SK-N-SH treated with all-trans-retinoic acid at 6 μM for 48 hours (cell line): ENCODE measurements at regions not wholly inside any gene's neighbourhood (a gene's known extent, or its start where the extent isn't known, plus 50 kb on each side); places are given as distances from the start of the nearest gene placed in this dataset.
A peak's percentile ranks its signal among the peaks of the same experiment; 100 is the strongest.
"Not testable (repeated sequence)": the region's sequence is repeated elsewhere in the genome, so short reads cannot be mapped to it uniquely, and the experiment has no call there.

Source experiments
- ATAC-seq: fragments of 200-7000 bp; cut with Tn5 transposase; 3 replicates; pipeline ENCODE4 v1.9.1; 2020; ENCODE audit warnings: mild to moderate bottlenecking, moderate library complexity
- BACH2 ChIP-seq: fragments of 250-450 bp; sonication (Bioruptor Pico); IDR thresholded peaks from 2 replicates; pipeline ENCODE4 v1.9.0; 2021; ENCODE audit warnings: mild to moderate bottlenecking, borderline replicate concordance
- CREB5 ChIP-seq: fragments of 250-450 bp; sonication (Bioruptor Pico); IDR thresholded peaks from 2 replicates; pipeline ENCODE4 v1.5.1; 2020; ENCODE audit warnings: low read depth, mild to moderate bottlenecking, moderate library complexity
- ESRRG ChIP-seq: fragments of 250-450 bp; sonication (Bioruptor Pico); IDR thresholded peaks from 2 replicates; pipeline ENCODE4 v1.6.1; 2021; ENCODE audit warnings: mild to moderate bottlenecking
- GLIS3 ChIP-seq: fragments of 250-450 bp; sonication (Bioruptor Pico); IDR thresholded peaks from 2 replicates; pipeline ENCODE4 v1.5.0; 2020; ENCODE audit warnings: mild to moderate bottlenecking, moderate library complexity
- ISL1 ChIP-seq: fragments of 250-450 bp; sonication (Bioruptor Pico); IDR thresholded peaks from 2 replicates; pipeline ENCODE4 v2.1.2; 2022; ENCODE audit warnings: mild to moderate bottlenecking, moderate library complexity
- OSR1 ChIP-seq: fragments of 250-450 bp; sonication (Bioruptor Pico); IDR thresholded peaks from 2 replicates; pipeline ENCODE4 v1.8.0; 2022; ENCODE audit warnings: moderate library complexity, mild to moderate bottlenecking, inconsistent platforms
- PATZ1 ChIP-seq: fragments of 250-450 bp; sonication (Bioruptor Pico); IDR thresholded peaks from 2 replicates; pipeline ENCODE4 v1.8.0; 2020; ENCODE audit warnings: mild to moderate bottlenecking, moderate library complexity, borderline replicate concordance
- RARB ChIP-seq: fragments of 250-450 bp; sonication (Bioruptor Pico); IDR thresholded peaks from 2 replicates; pipeline ENCODE4 v1.8.0; 2021; ENCODE audit warnings: mild to moderate bottlenecking, moderate library complexity
- TCF4 ChIP-seq: fragments of 250-450 bp; sonication (Bioruptor Pico); IDR thresholded peaks from 2 replicates; pipeline ENCODE4 v1.8.0; 2021; ENCODE audit warnings: mild to moderate bottlenecking, moderate library complexity, borderline replicate concordance
- TOX ChIP-seq: fragments of 250-450 bp; sonication (Bioruptor Pico); IDR thresholded peaks from 2 replicates; pipeline ENCODE4 v1.8.0; 2021; ENCODE audit warnings: mild to moderate bottlenecking, moderate library complexity, borderline replicate concordance
- ZC3H10 ChIP-seq: fragments of 250-450 bp; sonication (Bioruptor Pico); IDR thresholded peaks from 2 replicates; pipeline ENCODE4 v1.5.1; 2021; ENCODE audit warnings: mild to moderate bottlenecking, moderate library complexity
- ZFP3 ChIP-seq: fragments of 250-450 bp; sonication (Bioruptor Pico); IDR thresholded peaks from 2 replicates; pipeline ENCODE4 v1.5.0; 2020; ENCODE audit warnings: mild to moderate bottlenecking, moderate library complexity
- ZFP30 ChIP-seq: fragments of 450-650 bp; formaldehyde crosslinking; IDR thresholded peaks from 2 replicates; pipeline ENCODE4 v1.5.0; 2022; ENCODE audit warnings: mild to moderate bottlenecking, moderate library complexity
- ZNF565 ChIP-seq: fragments of 450-650 bp; formaldehyde crosslinking; conservative IDR thresholded peaks from 2 replicates; pipeline ENCODE4 v1.5.0; 2020; ENCODE audit warnings: low read depth, mild to moderate bottlenecking, moderate library complexity
- ZNF70 ChIP-seq: fragments of 450-650 bp; formaldehyde crosslinking; IDR thresholded peaks from 2 replicates; pipeline ENCODE4 v1.5.0; 2020; ENCODE audit warnings: mild to moderate bottlenecking, moderate library complexity
- TF ChIP-seq, protein P1 (sequence below): fragments of 250-450 bp; sonication (Bioruptor Pico); IDR thresholded peaks from 2 replicates; pipeline ENCODE4 v1.5.0; 2020; ENCODE audit warnings: mild to moderate bottlenecking, moderate library complexity
- TF ChIP-seq, protein P2 (sequence below): fragments of 250-450 bp; sonication (Bioruptor Pico); IDR thresholded peaks from 2 replicates; pipeline ENCODE4 v1.5.1; 2021; ENCODE audit warnings: mild to moderate bottlenecking, moderate library complexity

DNA sequence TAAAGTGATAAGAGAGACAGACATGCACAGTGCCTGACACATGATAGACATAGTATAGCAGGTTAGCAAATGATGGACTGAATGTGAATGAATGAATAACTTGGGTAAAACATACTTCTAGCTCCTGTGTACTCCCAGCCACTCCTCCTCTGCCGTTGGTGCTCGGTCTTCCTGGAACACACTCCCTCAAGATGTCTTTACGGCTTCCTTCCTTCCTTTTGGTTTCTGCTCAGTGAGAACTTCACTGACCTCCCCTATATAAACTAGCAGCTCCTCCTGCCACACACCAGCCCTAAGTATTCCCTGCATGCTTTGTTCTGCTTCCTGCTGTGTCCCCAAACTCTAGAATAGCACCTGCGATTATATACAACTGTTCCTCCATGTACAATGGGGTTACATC lies 50.2 kb downstream of the RAD54L2 start:
- TF ChIP-seq, protein P1, sequence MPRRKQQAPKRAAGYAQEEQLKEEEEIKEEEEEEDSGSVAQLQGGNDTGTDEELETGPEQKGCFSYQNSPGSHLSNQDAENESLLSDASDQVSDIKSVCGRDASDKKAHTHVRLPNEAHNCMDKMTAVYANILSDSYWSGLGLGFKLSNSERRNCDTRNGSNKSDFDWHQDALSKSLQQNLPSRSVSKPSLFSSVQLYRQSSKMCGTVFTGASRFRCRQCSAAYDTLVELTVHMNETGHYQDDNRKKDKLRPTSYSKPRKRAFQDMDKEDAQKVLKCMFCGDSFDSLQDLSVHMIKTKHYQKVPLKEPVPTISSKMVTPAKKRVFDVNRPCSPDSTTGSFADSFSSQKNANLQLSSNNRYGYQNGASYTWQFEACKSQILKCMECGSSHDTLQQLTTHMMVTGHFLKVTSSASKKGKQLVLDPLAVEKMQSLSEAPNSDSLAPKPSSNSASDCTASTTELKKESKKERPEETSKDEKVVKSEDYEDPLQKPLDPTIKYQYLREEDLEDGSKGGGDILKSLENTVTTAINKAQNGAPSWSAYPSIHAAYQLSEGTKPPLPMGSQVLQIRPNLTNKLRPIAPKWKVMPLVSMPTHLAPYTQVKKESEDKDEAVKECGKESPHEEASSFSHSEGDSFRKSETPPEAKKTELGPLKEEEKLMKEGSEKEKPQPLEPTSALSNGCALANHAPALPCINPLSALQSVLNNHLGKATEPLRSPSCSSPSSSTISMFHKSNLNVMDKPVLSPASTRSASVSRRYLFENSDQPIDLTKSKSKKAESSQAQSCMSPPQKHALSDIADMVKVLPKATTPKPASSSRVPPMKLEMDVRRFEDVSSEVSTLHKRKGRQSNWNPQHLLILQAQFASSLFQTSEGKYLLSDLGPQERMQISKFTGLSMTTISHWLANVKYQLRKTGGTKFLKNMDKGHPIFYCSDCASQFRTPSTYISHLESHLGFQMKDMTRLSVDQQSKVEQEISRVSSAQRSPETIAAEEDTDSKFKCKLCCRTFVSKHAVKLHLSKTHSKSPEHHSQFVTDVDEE (CRISPR knock-in tag), result no peak
- TF ChIP-seq CREB5 (no peak), ZNF70 (CRISPR knock-in tag) (no peak), BACH2 (CRISPR knock-in tag) (no peak), ZFP3 (CRISPR knock-in tag) (no peak), ESRRG (no peak)
- TF ChIP-seq, protein P2, sequence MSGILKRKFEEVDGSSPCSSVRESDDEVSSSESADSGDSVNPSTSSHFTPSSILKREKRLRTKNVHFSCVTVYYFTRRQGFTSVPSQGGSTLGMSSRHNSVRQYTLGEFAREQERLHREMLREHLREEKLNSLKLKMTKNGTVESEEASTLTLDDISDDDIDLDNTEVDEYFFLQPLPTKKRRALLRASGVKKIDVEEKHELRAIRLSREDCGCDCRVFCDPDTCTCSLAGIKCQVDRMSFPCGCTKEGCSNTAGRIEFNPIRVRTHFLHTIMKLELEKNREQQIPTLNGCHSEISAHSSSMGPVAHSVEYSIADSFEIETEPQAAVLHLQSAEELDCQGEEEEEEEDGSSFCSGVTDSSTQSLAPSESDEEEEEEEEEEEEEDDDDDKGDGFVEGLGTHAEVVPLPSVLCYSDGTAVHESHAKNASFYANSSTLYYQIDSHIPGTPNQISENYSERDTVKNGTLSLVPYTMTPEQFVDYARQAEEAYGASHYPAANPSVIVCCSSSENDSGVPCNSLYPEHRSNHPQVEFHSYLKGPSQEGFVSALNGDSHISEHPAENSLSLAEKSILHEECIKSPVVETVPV (CRISPR knock-in tag), result no peak
- ATAC-seq, result no peak

DNA sequence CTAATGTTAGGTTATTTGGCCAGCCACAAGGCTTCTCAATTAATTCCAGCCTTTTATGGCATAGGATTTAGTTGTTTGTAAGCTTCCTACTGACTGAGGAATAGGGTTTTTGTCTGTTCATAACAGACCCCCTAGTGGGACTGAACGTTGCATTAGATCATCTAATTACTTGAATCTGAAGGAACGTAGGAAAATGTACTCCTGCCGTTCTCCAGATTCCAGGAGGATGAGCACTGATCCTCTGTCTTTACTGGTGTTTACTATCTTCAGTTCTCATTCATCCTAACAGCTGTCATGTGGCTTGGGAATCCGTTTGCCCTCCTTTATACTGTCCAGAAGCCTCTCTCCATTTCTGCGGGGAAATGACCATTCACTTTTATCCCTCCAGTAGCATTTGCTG lies 52.7 kb downstream of the RAD54L2 start:
- TF ChIP-seq ISL1 (CRISPR knock-in tag) (peak; percentile 62), PATZ1 (CRISPR knock-in tag) (no peak), OSR1 (CRISPR knock-in tag) (no peak), GLIS3 (no peak), ESRRG (no peak), CREB5 (no peak)
- ATAC-seq, result peak; percentile 39; the same call in 2 of the 3 replicates

DNA sequence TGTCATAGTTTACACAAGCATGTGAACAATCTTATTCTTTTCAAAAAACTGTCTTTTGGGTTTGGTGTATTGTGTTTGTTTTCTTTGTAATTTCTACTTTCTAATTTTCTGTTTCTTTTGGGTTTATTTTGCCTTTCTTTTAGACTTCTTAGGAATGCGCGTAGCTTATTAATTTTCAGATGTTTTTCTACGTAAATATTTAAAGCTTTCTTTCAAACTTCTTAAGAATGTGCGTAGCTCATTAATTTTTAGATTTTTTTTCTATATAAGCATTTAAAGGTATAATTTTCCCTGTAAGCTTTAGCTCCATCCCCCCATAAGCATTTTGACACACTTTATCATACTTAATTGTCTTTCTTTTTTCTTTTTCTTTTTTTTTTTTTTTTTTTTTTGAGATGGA lies 55.2 kb downstream of the RAD54L2 start:
- ATAC-seq, result no peak
- TF ChIP-seq ZNF565 (CRISPR knock-in tag), result no peak
- TF ChIP-seq, all 23 proteins: peak for 0

DNA sequence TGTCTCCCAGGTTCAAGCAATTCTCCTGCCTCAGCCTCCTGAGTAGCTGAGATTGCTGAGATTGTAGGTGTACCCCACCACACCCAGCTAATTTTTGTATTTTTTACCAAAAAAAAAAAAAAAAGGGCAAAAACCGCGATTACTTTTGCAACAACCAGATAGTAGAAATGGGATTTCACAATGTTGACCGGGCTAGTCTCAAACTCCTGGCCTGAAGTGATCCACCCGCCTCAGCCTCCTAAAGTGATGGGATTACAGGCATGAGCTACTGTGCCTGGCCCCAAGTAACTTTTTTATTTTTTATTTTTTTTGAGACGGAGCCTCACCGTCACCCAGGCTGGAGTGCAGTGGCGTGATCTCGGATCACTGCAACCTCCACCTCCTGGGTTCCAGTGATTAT lies 61.1 kb downstream of the RAD54L2 start:
- ATAC-seq, result not testable (repeated sequence)

- no peak for ATAC-seq
- TF ChIP-seq ESRRG, result no peak
- TF ChIP-seq BACH2 (CRISPR knock-in tag), result no peak
- TF ChIP-seq TOX (CRISPR knock-in tag), result no peak
- no peak for TF ChIP-seq RARB
Observed at GRCh38 chr3:51604212-51604611, 65.7 kb downstream of the RAD54L2 start.

- no peak for ATAC-seq
- TF ChIP-seq, protein P1 (CRISPR knock-in tag), result no peak
- TF ChIP-seq TCF4, result no peak
- no peak for TF ChIP-seq ZFP3 (CRISPR knock-in tag)
- TF ChIP-seq CREB5, result no peak
- no peak for TF ChIP-seq ZFP30 (CRISPR knock-in tag)
- no peak for TF ChIP-seq ZNF565 (CRISPR knock-in tag)
- no peak for TF ChIP-seq RARB
- TF ChIP-seq, protein P2 (CRISPR knock-in tag), result no peak
- no peak for TF ChIP-seq ZC3H10 (CRISPR knock-in tag)
- no peak for TF ChIP-seq TOX (CRISPR knock-in tag)
- TF ChIP-seq ZNF70 (CRISPR knock-in tag), result no peak
Observed at GRCh38 chr3:51605938-51606337, 65.1 kb upstream of the TEX264 start.
